ENCODE measurements at regions not wholly inside any gene's neighbourhood (a gene's known extent, or its start where the extent isn't known, plus 50 kb on each side); places are given as distances from the start of the nearest gene placed in this dataset.

DNA sequence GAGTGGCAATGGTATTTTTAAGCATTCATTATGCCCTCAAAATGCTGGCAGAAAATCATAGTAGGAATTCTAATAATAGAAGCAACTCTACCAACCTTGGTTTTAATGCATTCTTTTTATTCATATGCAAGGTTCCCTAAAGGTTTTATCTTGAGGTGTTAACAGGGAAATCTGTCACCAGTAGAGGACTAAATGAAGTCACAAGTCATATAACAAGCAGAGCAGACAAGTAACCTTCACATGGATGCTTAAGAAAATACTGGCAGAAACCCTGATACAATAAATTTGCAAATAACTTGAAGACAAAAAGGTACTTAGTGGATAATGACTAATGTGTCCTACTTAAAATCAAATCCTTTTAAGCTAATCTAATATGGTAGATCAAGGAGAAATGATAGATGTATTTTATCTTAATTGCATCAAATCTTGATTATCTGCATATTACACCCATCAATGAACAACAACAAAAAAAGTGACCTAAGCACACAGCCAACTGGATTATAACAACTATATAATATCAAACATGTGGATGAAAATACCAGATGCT is 73.3 kb downstream of the RFC3 start:
- DNase-seq: no peak

DNA sequence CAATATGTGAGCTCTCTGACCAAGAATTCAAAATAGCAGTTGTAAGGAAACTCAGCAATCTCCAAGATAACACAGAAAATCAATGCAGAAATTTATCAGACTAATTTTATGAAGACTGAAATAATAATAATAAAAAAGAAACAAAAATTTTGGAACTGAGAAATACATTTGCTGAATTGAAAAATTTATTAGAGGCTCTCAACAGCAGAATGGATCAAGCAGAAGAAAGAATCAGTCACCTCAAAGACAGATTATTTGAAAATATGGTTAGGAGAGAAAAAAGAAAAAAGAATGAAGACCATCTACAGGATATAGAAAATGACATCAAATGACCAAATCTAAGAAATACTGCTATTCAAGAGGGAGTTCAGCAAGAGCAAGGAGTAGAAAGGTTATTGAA is 75.6 kb downstream of the RFC3 start:
- no peak for DNase-seq

DNA sequence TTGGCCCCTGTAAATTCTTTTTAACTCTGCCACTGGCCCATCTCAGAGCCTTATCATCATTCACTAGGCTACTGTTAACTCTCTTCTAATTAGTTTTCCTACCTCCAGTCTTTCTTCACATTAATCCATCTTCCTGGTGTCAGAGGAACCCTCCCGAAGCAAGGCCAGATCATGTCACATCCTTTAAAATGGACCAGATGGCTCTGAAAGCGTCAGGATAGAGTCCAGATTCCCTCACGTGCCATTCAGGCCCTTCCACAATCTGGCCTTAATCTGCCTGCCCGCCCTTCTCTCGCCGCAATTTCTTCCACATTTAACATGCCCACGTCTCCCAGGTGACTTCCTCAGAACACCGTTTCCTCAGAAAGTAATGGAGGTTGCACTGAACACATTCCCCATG is 86.5 kb downstream of the RFC3 start:
- DNase-seq: no peak

DNA sequence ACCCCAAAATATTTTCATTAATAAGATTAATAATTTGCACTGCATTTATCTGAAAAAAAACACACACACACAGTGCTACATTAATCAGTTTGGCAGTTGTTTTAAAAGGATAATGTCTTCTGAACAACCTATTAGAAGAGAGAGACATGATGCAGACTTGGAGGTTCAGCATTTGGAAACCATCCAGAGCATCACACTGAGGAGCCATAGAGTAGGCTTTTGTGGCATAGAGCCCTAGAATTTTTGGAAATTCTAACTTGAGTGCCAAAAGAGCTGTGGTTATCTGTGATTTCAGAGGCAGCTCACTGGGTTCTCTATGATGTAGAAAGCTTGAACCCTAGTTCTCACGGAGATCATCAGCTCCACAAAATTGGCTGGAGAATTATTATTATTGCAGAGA is 90.2 kb downstream of the RFC3 start:
- DNase-seq: no peak

DNA sequence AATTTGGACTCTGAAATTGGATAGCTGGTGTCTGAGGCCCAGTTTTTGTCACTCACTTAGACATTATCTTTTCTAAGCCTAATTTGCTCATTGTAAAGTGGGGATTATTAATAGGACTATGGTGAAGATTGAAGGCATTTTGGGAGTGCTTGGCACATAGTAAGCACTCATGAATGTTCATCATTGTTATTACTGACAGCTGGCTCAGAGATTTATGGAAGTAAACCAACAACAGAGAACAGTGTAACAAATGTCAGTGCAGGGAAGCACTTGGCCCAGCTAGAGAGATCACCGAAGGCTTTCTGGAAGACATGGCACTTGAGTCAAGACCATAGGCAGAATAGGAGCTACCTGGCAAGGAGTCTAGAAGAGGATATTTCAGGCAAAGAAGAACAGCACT is 92.3 kb downstream of the RFC3 start:
- no peak for DNase-seq

DNA sequence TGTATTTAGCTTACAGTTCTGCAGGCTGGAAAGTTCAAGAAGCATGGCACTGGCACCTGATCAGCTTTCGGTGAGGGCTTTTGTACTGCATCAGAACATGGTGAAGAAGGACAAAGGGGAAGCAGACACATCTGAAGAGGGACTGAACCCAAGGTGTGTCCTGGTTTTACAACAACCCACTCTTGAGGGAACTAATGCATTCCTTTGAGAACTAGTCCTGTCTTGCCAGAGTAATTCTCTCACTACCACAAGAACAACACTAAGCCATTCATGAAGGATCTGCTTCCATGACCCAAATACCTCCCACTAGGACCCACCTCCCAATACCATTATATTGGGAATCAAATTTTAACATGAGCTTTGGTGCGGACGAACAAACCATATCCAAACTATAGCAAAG is 93.6 kb downstream of the RFC3 start:
- DNase-seq: no peak

DNA sequence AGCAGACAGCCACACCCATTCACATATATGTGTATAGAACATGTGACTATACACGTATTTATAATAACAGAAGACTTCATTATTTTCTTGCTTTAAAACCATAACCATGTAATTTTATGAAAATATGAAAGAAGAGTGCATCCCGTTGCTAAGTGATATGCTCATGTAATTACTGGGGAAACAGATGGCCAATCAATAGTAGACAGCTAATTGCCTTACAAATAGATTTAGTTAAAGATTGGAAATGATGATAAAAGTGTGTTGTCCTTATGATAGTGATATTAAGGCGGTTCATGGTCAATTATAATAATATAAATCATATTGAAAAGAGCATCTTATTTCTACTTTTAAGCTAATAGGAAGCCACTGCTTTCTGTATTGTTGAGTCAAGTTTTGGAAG is 95.9 kb downstream of the RFC3 start:
- DNase-seq: no peak

DNA sequence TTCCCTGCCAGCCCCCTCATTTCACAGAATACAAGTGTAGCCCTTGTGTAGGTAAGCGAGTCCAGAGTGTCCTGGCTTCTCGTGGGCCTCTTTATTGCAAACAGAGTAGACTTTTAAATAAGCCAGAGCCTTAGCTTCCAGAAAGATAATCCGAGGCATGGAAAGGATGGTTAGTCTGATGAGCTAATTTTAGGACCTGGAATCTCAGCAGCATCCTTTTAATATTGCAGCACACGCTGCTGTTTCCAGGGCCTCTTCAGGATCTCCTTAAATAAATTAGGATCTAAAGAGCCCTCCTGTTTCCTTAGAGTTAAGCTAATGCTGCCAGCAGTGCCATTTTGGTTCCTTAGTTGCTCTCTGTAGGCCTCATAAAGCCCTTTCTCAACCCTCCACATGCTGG is 99.2 kb downstream of the RFC3 start:
- no peak for DNase-seq

DNA sequence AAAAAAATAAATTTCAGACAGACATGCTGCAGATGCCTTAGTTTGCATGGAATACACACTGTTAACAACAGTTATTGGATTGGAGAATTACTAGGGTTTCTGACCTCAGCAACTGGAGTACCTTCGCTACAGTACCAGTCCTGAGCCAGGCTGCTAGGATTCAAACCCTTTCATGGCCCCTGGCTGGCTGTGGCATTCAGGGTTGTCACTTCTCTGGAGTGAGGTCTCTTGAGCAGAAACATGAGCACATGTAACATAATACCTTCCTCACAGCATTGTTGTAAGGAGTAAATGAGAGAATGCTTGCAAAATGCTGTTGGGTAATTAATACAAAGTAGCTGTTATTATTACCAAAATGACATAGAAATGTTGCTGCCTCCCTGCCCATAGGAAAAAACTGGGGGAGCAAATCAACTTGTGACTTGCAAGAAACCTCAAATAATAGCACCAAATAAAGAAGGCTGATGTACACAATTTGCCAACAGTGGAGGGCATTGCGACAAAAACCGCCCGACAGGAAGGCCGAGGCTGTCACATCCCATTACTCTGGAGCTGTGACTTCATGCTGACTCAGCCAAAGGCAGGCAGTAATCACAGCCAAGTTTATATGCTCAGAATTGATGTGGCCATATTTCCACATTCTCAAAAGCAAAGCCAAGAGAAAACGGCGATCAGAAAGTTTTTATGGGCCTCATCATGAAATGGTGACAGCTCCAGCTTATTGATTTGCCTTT is 100.4 kb downstream of the RFC3 start:
- DNase-seq: no peak

DNA sequence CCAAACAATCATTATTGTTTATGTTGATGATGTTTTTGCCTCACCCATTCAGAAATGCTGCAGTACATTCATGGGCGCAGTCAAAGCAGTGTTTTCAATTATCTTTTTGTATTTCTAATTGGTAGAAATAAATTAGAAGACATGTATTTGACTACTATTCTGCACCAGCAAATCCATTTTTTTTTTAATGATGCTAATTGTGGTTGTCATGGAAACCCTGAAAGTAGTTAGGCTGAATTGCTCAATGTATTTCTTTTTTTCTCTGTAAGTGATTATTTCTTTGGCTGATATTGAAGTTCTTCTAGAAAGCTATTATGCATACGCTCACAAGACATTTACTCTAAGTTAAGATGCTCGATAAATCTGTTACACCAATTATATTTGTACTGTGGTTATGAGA is 101.2 kb downstream of the RFC3 start:
- DNase-seq: no peak

DNA sequence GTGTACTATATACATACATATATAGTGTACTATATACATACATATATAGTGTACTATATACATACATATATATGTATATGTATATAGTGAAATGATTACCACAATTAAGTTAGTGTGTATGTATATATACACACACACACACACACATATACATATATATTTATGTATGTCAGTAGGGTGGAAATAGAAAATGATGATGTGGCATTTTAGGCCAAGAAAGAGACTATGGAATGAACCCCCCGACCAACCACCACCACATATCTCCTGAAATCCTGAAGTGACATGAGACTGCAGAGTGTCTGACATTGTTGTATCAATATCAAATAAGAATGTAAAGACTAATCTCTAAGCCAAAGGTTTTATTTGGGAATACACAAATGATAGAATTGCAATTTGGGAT is 107.6 kb downstream of the RFC3 start:
- no peak for DNase-seq

DNA sequence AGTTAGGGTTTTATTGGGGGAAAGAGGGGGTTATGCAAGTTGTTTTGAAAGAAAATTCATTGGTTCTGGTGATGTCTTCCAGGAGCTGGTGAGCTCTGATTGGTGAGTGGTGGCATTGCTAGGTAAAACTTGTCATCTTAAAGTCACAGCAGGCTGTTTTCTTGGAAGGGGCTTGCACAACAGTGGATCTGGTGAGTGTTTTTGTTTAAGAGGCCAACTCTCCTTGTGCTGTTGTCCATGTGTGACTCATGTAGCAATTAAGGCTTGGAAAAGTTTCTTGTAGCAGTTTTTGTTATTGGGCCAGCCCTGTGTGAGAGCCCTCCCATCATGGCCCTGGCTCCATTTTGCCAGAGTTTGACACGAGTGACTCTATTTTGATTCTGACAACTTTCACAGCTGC is 109.4 kb downstream of the RFC3 start:
- DNase-seq: no peak

DNA sequence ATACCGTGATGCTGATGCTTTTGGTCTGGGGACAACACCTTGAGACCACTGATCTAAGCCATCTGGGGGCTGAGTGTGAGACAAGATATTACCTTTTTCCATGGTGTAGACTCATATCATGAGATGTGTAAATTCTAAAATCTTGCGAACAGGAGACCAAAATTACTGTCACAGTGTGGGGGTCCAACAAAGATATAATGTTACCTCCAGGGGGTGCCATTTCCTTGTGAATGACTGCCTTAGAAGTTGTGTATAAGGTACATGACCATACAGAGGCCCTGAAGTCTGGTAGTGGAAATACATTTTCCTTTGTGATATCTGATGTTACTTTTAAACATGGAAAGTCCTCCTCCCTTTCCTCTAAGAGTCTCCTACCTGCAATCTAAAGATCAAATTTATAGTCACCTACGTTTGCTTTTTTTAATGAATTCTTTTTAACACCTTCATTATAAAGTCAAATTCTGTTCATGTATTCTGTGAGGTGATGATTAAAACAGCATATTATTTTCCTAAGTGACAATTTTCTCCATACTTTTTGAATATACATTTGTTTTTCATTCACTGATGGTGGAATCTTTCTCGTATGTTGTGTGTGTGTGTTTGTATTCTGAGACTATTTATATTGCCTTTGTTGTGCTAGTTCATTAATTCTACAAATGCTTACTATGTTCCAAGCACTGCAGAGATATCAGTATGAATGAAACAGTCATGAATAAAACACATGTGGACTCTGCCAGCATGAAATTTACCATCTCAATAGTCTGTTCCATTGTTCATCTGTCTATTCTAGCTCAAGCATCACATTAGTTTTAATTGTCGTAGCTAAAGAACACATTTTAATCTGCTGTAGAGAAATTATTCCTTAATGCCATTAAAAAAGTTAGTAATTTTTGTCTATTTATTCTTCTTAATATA is 113.7 kb downstream of the RFC3 start:
- no peak for DNase-seq

DNA sequence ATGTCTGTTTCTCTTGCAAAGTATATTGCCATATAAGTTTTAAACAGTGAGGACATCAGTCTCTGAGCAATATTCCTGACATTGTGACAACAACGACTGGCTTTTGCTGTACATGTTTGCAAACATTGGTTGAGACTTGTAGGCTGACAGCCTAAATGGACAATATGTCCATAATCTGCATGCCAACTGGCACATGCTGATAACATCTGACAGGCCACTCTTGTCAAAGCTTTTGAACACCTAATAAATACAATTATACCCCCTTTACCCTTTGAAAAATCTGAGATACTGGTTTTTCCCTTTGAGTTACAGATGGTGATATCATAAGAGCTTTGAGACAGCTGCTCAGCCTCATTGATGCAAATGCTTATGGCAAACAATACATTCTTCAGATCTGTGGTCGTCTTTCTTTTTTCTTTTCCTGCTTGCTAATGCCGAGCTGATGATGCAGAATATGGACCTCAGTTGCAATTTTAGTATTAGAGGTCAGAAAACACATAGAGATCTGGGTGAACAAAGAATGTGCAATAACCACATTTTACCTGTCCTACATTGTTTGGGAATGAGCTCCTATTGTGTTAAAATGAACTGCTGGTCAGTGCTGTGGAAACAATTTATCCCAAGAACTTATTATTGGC is 114.9 kb downstream of the RFC3 start:
- no peak for DNase-seq

DNA sequence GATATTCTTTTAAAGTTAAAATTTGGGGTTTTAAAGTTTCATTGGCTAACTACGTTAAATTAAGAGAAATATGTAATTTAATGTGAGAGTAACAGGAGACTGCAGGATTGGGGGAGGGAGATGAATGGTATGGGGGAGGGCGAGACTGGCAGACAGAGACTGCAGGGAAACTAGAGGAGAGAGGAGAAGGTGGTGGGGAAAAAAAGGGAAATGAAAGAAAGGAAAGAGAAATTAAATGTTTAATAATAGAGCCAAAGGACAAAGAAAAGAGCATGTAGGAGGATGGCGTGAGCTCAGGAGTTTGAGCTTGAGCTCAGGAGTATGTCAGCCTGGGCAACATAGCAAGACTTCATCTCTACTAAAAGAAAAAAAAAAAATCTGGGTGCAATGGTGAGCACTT is 115.9 kb downstream of the RFC3 start:
- DNase-seq: no peak

DNA sequence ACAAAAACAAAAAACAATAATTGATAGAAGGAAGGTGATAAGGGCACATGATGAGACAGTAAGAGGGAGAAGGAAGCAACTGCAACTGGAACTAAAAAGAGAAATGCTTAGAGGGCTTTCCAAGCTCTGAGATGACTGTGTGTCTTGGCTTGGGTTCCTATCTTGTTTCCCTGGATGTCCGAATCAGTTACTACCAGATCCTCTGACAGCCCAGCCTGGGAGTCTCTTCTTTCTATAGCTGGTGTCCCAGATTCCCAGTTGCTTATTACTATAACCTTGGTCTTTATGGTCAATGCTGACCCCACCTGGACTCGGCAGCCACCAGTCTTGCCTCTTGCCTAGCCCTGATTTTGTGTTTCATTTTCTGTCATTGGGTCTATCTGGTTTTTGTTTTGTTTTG is 116.4 kb downstream of the RFC3 start:
- DNase-seq: no peak

DNA sequence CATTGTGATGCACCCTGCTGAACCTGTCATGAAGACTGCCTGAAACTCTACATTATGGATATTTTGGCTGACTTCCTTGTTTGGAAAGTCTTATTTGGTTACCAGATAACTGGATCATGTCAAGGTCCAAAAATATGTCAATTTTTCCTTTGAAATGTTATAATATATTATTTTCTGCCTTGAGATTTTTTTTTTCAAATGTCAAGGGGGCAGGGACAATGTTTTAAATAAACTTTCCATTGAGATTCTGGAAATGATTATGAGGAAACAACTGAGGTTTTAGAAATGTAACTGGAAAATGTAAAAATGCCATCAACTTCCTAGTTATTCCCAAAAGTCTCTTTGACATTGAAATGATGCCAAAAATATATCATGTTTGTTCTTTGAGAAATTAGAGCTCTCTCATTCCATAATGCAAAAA is 117.0 kb downstream of the RFC3 start:
- DNase-seq: no peak

DNA sequence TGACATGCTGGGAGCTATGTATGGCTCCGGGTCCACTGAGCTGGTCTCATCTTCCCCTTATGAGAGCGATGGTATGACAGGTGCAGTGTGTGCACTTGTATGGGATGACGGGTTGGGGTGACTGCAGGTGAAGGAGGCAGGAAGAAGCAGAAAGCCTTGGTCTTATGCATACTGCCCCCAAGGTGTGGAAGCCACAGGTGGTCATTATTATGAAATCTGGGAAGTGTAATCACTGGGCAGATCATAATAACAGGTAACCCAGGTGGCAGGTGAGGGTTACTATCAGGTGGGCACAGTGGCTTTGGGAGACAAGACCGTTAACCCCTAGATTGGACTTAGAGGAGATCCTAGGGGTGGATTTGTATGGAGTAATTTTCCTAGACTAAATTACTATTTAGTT is 118.0 kb downstream of the RFC3 start:
- DNase-seq: no peak

DNA sequence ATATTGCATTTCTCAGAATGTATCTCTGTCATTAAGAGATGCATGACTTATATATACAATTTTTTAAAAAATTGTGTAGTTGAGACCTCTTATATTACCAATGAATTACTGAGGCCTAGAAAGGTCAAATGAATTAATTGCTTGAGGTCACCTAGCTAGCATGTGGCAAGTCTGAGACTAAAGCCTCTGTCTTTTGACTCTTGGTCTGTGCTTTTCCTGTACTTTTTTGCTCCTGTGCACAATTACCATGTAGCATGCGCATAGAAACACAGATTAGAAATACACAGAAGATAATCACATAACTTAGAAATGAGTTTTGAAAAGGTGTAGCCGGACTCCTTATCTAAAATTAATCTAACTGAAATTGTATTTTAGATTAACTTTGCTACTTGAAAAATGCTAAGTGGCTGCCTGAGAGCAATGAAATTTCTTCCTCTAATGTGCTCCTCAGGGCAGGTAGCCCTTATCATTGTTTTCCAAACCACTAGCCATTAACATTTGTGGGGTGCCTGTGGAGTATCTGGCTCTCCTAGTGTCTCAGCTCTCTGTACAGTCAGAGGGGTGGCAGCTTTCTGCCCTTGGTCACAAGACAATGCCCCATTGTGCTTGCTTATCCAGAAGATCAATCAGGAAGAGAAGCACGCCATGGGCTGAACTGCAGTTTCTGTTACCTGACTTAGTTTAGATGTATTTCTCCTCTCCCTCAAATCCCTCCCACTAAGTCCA is 119.6 kb downstream of the RFC3 start:
- no peak for DNase-seq

DNA sequence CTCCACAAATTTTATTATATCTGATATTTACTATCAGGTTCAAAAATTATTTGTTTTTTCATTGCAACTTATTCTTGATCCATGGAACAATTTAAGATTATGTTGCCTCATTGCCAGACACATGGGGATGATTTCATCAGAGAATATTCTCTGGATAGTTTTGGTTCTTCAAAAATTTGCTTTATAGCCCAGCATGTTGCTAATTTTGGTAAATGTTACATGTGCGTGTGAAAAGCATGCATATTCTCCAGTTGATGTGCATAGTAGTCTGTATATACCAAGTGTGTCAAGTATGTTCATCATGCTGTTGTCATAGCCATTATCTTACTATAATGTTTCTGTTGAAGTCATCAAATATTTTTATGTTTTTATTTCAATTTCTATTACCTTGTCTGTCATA is 122.3 kb downstream of the RFC3 start:
- DNase-seq: no peak

DNA sequence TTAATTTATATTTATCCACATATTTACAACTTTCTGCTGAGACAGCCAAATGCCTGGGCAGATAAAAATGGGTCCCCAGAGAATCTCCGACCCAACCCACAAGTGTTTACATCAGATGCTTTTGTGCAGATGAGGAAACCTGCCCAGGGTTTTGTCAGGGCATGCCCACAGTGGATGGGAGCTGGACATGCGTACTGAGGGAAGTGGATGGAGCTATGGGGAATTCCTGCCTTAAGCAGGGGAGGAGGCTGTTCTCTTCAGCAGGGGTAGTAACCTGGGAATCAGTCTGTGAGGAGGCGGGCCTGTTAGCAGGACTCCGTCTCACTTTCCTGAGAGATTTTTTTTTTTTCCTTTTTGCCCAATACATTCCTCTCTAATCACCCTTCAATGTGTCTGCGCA is 122.9 kb downstream of the RFC3 start:
- no peak for DNase-seq

DNA sequence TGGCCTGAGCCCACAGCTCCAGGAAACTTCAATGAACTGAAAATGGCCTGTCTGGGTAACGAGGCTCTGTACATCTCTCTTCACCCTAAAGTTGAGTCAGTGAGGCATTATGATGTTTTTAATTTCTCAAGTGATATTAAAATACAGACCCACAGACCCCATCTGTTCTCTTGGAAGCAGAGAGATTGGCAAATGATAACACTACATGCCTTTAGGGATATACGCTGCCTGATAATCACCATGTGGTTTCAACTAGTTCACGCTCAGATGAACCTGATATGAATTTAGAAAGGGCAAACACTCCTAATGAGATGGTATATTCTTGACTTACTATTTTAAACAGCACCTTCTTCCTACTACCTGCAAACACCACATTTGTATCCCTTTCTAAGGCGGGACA is 127.5 kb downstream of the RFC3 start:
- DNase-seq: no peak

DNA sequence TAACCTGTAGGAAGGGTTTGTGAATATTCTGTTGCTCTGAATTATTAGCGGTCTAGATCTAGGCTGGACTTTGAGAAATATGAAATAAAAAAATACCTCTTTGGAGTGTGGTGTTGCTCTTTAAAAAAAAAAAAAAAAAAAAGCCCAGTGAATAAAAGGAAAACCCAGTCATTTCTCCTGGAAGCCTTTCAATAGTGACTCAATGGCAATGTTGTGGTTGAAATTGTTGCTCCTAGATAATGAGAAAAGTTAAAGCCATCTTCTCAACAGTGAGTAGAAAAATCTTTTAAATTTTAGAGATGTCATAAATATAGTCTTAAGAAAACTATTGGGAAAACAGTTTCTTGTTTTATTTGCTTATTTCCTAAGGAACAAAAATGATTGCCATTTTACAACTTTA is 135.3 kb downstream of the RFC3 start:
- DNase-seq: no peak

Measured in activated CD4-positive, alpha-beta T cell treated with anti-CD3 and anti-CD28 coated beads for 4 hours (primary cell).